Breast epithelium (tissue), 3 donors: ENCODE measurements at regions not wholly inside any gene's neighbourhood (a gene's known extent, or its start where the extent isn't known, plus 50 kb on each side); places are given as distances from the start of the nearest gene placed in this dataset.

Experiments
- POLR2A ChIP-seq: fragments of 450-650 bp; IDR thresholded peaks from one replicate; pipeline ENCODE4 v1.6.1; 2016; ENCODE audit warnings: antibody characterized with exemption, mild to moderate bottlenecking, moderate library complexity
- POLR2AphosphoS5 ChIP-seq, 3 donors: sonication (generic); formaldehyde crosslinking; IDR thresholded peaks; one replicate each; pipeline ENCODE4 v1.6.1; 2017; ENCODE audit warnings: antibody characterized with exemption in 3 of 3
- TF ChIP-seq, protein P1 (sequence below), 3 donors: fragments of 450-650 bp; IDR thresholded peaks; one replicate each; pipeline ENCODE4 v1.5.1; 2016 to 2017; ENCODE audit warnings: antibody characterized with exemption in 3 of 3, mild to moderate bottlenecking in 3 of 3, moderate library complexity in 3 of 3

DNA sequence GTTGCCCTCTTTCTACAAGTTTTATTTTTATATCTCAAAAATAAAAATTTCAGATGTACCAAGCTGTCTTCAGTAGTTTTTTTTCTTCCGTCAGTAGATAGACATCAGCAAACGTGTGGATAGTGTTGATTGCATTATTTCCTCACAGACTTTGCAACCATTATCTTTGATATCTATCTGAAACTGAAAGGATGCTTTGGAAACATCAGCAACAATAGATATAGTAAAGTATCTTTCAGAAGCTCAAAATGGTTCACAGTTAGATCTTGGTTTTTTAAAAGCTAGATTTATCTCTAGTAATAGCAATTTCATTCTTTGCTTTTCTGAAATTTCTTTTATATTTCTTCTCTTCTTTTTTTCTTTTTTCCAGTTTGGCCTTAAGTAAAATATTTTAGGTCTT, 246.9 kb upstream of the PCDH7 start:
- TF ChIP-seq POLR2A (no peak), POLR2AphosphoS5 (IDR thresholded peaks at IDR 0.05) (no peak)
- TF ChIP-seq, protein P1, sequence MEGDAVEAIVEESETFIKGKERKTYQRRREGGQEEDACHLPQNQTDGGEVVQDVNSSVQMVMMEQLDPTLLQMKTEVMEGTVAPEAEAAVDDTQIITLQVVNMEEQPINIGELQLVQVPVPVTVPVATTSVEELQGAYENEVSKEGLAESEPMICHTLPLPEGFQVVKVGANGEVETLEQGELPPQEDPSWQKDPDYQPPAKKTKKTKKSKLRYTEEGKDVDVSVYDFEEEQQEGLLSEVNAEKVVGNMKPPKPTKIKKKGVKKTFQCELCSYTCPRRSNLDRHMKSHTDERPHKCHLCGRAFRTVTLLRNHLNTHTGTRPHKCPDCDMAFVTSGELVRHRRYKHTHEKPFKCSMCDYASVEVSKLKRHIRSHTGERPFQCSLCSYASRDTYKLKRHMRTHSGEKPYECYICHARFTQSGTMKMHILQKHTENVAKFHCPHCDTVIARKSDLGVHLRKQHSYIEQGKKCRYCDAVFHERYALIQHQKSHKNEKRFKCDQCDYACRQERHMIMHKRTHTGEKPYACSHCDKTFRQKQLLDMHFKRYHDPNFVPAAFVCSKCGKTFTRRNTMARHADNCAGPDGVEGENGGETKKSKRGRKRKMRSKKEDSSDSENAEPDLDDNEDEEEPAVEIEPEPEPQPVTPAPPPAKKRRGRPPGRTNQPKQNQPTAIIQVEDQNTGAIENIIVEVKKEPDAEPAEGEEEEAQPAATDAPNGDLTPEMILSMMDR (IDR thresholded peaks at IDR 0.05), result no peak
